OCI-LY1 (cell line): ENCODE measurements at regions not wholly inside any gene's neighbourhood (a gene's known extent, or its start where the extent isn't known, plus 50 kb on each side); places are given as distances from the start of the nearest gene placed in this dataset.

Experiments
- H2AFZ ChIP-seq: fragments of 200-600 bp; sonication (generic), shearing (Covaris generic); 2 replicates; pipeline ENCODE4 v1.6.0; 2014; ENCODE audit warnings: antibody characterized with exemption, mild to moderate bottlenecking, low read length
- H3F3A ChIP-seq: fragments of 200-600 bp; sonication (generic), shearing (Covaris generic); 2 replicates; pipeline ENCODE4 v1.6.0; 2014; ENCODE audit warnings: mild to moderate bottlenecking, antibody characterized with exemption, low read length, moderate library complexity; ENCODE audit not compliant: insufficient read depth
- H3K27ac ChIP-seq: fragments of 200-600 bp; sonication (generic); 2 replicates; pipeline ENCODE4 v1.5.1; 2014; ENCODE audit warnings: low read length, mixed run types, mild to moderate bottlenecking, low read depth; ENCODE audit not compliant: poor library complexity, severe bottlenecking
- H3K27me3 ChIP-seq: fragments of 200-600 bp; sonication (generic); 2 replicates; pipeline ENCODE4 v1.6.0; 2014; ENCODE audit warnings: antibody characterized with exemption, mild to moderate bottlenecking, low read length, moderate library complexity; ENCODE audit not compliant: insufficient read depth
- H3K36me3 ChIP-seq: fragments of 200-600 bp; sonication (generic); 2 replicates; pipeline ENCODE4 v1.6.1; 2014; ENCODE audit warnings: mild to moderate bottlenecking, antibody characterized with exemption, low read length, moderate library complexity, mixed read lengths; ENCODE audit not compliant: insufficient read depth
- H3K4me1 ChIP-seq: fragments of 200-600 bp; sonication (generic); 2 replicates; pipeline ENCODE4 v1.5.1; 2014; ENCODE audit warnings: mild to moderate bottlenecking, low read length, moderate library complexity; ENCODE audit not compliant: insufficient read depth, severe bottlenecking
- H3K4me2 ChIP-seq: fragments of 200-600 bp; sonication (generic), shearing (Covaris generic); 2 replicates; pipeline ENCODE4 v1.6.1; 2014; ENCODE audit warnings: low read length
- H3K4me3 ChIP-seq: fragments of 200-600 bp; sonication (generic); 2 replicates; pipeline ENCODE4 v1.5.1; 2014; ENCODE audit warnings: low read length, low read depth, mild to moderate bottlenecking, mixed read lengths; ENCODE audit not compliant: poor library complexity, severe bottlenecking
- H3K79me2 ChIP-seq: fragments of 200-600 bp; shearing (Covaris generic); 2 replicates; pipeline ENCODE4 v1.6.1; 2016; ENCODE audit warnings: mixed run types, low read length, mixed read lengths; ENCODE audit not compliant: insufficient read depth
- H3K9ac ChIP-seq: fragments of 200-600 bp; sonication (generic), shearing (Covaris generic); 2 replicates; pipeline ENCODE4 v1.6.1; 2014; ENCODE audit warnings: mild to moderate bottlenecking, low read length, mixed read lengths
- H3K9me2 ChIP-seq: fragments of 200-600 bp; sonication (generic), shearing (Covaris generic); 2 replicates; pipeline ENCODE4 v1.6.1; 2014; ENCODE audit warnings: low read depth, mild to moderate bottlenecking, low read length, mixed read lengths
- H3K9me3 ChIP-seq: fragments of 200-600 bp; shearing (Covaris generic); 2 replicates; pipeline ENCODE4 v1.6.1; 2014; ENCODE audit warnings: low read length, mixed read lengths
- H4K20me1 ChIP-seq: fragments of 200-600 bp; sonication (generic), shearing (Covaris generic); 2 replicates; pipeline ENCODE4 v1.6.0; 2016; ENCODE audit warnings: mild to moderate bottlenecking, low read length; ENCODE audit not compliant: insufficient read depth
- CTCF ChIP-seq: fragments of 200-600 bp; sonication (generic), shearing (Covaris generic); IDR thresholded peaks from 2 replicates; pipeline ENCODE4 v1.5.1; 2017; ENCODE audit warnings: mild to moderate bottlenecking, antibody characterized with exemption, low read length, moderate library complexity, mixed read lengths
- EZH2 ChIP-seq: fragments of 200-600 bp; sonication (generic), shearing (Covaris generic); IDR thresholded peaks from 2 replicates; pipeline ENCODE4 v1.8.0; 2017; ENCODE audit warnings: borderline replicate concordance, mixed run types, mild to moderate bottlenecking, antibody characterized with exemption, low read length, moderate library complexity, mixed read lengths

- TF ChIP-seq CTCF (no peak), EZH2 (no peak)
- no peaks in the 10 kb centered on the region for H3K9me3 ChIP-seq
- H3K27ac ChIP-seq = no peak overlapping the region
- H3K9ac ChIP-seq = no peak overlapping the region
- H3K4me3 ChIP-seq = no peak overlapping the region
- no peaks in the 10 kb centered on the region for H3K27me3 ChIP-seq
- no peak overlapping the region for H2AFZ ChIP-seq
- no peak overlapping the region for H3K4me2 ChIP-seq
- no peaks in the 10 kb centered on the region for H3K36me3 ChIP-seq
- peaks cover 12% of the 10 kb centered on the region for H3K4me1 ChIP-seq
- no peaks in the 10 kb centered on the region for H3F3A ChIP-seq
- H3K79me2 ChIP-seq = no peaks in the 10 kb centered on the region
- H4K20me1 ChIP-seq = no peaks in the 10 kb centered on the region
- H3K9me2 ChIP-seq = no peaks in the 10 kb centered on the region
Observed at GRCh38 chr2:176557821-176558220, 288.6 kb downstream of the MTX2 start.

GRCh38 chr2:176558574-176559140 is 289.4 kb downstream of the MTX2 start:
- no peak overlapping the region for H3K4me3 ChIP-seq
- H3K9me3 ChIP-seq = no peaks in the 10 kb centered on the region
- H3K4me2 ChIP-seq = no peak overlapping the region
- no peaks in the 10 kb centered on the region for H3K27me3 ChIP-seq
- no peaks in the 10 kb centered on the region for H4K20me1 ChIP-seq
- TF ChIP-seq EZH2 (no peak), CTCF (no peak)
- no peaks in the 10 kb centered on the region for H3K79me2 ChIP-seq
- no peak overlapping the region for H2AFZ ChIP-seq
- H3K9me2 ChIP-seq = no peaks in the 10 kb centered on the region
- no peaks in the 10 kb centered on the region for H3K36me3 ChIP-seq
- H3K9ac ChIP-seq = no peak overlapping the region
- peaks cover 8% of the 10 kb centered on the region for H3K4me1 ChIP-seq
- no peaks in the 10 kb centered on the region for H3F3A ChIP-seq
- H3K27ac ChIP-seq = no peak overlapping the region

GRCh38 chr2:176560296-176560695 is 291.1 kb downstream of the MTX2 start:
- no peaks in the 10 kb centered on the region for H4K20me1 ChIP-seq
- no peak overlapping the region for H2AFZ ChIP-seq
- no peak overlapping the region for H3K9ac ChIP-seq
- no peak overlapping the region for H3K4me3 ChIP-seq
- no peaks in the 10 kb centered on the region for H3K36me3 ChIP-seq
- no peaks in the 10 kb centered on the region for H3K79me2 ChIP-seq
- no peak overlapping the region for H3K27ac ChIP-seq
- TF ChIP-seq CTCF (no peak), EZH2 (no peak)
- no peaks in the 10 kb centered on the region for H3F3A ChIP-seq
- no peaks in the 10 kb centered on the region for H3K9me3 ChIP-seq
- no peaks in the 10 kb centered on the region for H3K4me1 ChIP-seq
- no peak overlapping the region for H3K4me2 ChIP-seq
- no peaks in the 10 kb centered on the region for H3K27me3 ChIP-seq
- no peaks in the 10 kb centered on the region for H3K9me2 ChIP-seq
